Fibroblast of lung (primary cell): ENCODE measurements at regions not wholly inside any gene's neighbourhood (a gene's known extent, or its start where the extent isn't known, plus 50 kb on each side); places are given as distances from the start of the nearest gene placed in this dataset.

Experiments
- DNase-seq, 2 donors: peaks; one replicate each; pipeline versions ENCODE4 v3.0.0 to v3.0.0-alpha.2; 2010; ENCODE audit warnings: low read depth in 2 of 2
- H2AFZ ChIP-seq: 2 replicates; pipeline ENCODE4 v1.5.1; 2012; ENCODE audit warnings: low read length, control low read depth, inconsistent platforms
- H3K27ac ChIP-seq: 2 replicates; pipeline ENCODE4 v1.5.1; 2011; ENCODE audit warnings: low read length, control low read depth; ENCODE audit not compliant: insufficient read depth
- H3K27me3 ChIP-seq: 2 replicates; pipeline ENCODE4 v1.5.1; 2011; ENCODE audit warnings: mild to moderate bottlenecking, low read length; ENCODE audit not compliant: control insufficient read depth, insufficient read depth
- H3K36me3 ChIP-seq: 2 replicates; pipeline ENCODE4 v1.5.1; 2011; ENCODE audit warnings: low read length; ENCODE audit not compliant: control insufficient read depth, insufficient read depth
- H3K4me1 ChIP-seq: 2 replicates; pipeline ENCODE4 v1.5.1; 2011; ENCODE audit warnings: low read length; ENCODE audit not compliant: control insufficient read depth, insufficient read depth; ENCODE audit errors: extremely low read depth
- H3K4me2 ChIP-seq: 2 replicates; pipeline ENCODE4 v1.5.1; 2011; ENCODE audit warnings: low read length, control low read depth; ENCODE audit not compliant: insufficient read depth; ENCODE audit errors: extremely low read depth
- H3K4me3 ChIP-seq, 4 experiments: fragments of 200-600 bp in 1 of 4; sonication (generic) in 1 of 4; replicated peaks in 1 of 4; 2 replicates each; pipeline ENCODE4 v1.5.1; 2011 to 2016; ENCODE audit warnings: low read length in 4 of 4, low read depth in 3 of 4, mild to moderate bottlenecking in 3 of 4, control low read depth in 2 of 4, inconsistent platforms in 1 of 4, mixed read lengths in 1 of 4; ENCODE audit not compliant: insufficient read depth in 1 of 4; ENCODE audit errors: control extremely low read depth in 1 of 4
- H3K79me2 ChIP-seq: 2 replicates; pipeline ENCODE4 v1.5.1; 2012; ENCODE audit warnings: mild to moderate bottlenecking, low read length, inconsistent platforms; ENCODE audit not compliant: control insufficient read depth, insufficient read depth
- H3K9ac ChIP-seq: 2 replicates; pipeline ENCODE4 v1.5.1; 2011; ENCODE audit warnings: mild to moderate bottlenecking, low read length, control low read depth; ENCODE audit not compliant: insufficient read depth
- H3K9me3 ChIP-seq: 2 replicates; pipeline ENCODE4 v1.5.1; 2012; ENCODE audit warnings: low read depth, low read length; ENCODE audit not compliant: control insufficient read depth, insufficient read depth
- H4K20me1 ChIP-seq: 2 replicates; pipeline ENCODE4 v1.5.1; 2011; ENCODE audit warnings: low read length; ENCODE audit not compliant: control insufficient read depth, insufficient read depth; ENCODE audit errors: extremely low read depth
- EZH2 ChIP-seq: IDR thresholded peaks from 2 replicates; pipeline ENCODE4 v1.5.1; 2012; ENCODE audit warnings: low read length, control low read depth, mild to moderate bottlenecking; ENCODE audit errors: missing control alignments
- TF ChIP-seq, protein P1 (sequence below), 2 donors: IDR thresholded peaks in 1 of 2; conservative IDR thresholded peaks in 1 of 2; 1 replicate in 1 of 2; 2 replicates in 1 of 2; pipeline ENCODE4 v1.5.1; 2011 to 2012; ENCODE audit warnings: low read length in 2 of 2, control low read depth in 1 of 2, inconsistent platforms in 1 of 2, low read depth in 1 of 2, mild to moderate bottlenecking in 1 of 2

DNA sequence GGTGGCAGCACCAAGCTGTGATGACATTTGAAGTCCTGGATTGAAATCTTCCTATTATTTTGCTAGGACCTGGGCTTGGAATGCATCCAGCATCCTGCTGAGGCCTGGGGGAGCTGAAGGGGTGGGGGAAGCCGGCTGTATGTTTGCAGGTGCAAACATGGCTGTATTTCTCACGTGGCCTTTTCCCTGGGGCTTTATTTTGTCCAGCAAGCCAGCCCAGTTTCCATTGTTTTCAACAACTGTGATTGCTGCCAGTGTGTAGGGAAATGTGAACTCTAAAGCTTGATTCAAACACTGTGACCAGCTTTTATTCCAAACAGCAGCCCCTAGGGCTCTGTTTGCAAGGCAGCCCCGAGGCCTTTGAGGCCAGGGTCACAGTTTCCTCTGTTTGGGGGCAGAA, 683.0 kb downstream of the DHX35 start:
- Histone ChIP-seq H2AFZ (no peak overlapping the region), H3K9me3 (no peaks in the 10 kb centered on the region), H3K36me3 (no peaks in the 10 kb centered on the region), H3K27me3 (no peaks in the 10 kb centered on the region), H3K27ac (no peak overlapping the region), H3K4me3 (no peak overlapping the region), H4K20me1 (no peaks in the 10 kb centered on the region), H3K9ac (no peak overlapping the region), H3K79me2 (no peaks in the 10 kb centered on the region), H3K4me2 (no peak overlapping the region), H3K4me1 (no peaks in the 10 kb centered on the region)
- TF ChIP-seq, protein P1, sequence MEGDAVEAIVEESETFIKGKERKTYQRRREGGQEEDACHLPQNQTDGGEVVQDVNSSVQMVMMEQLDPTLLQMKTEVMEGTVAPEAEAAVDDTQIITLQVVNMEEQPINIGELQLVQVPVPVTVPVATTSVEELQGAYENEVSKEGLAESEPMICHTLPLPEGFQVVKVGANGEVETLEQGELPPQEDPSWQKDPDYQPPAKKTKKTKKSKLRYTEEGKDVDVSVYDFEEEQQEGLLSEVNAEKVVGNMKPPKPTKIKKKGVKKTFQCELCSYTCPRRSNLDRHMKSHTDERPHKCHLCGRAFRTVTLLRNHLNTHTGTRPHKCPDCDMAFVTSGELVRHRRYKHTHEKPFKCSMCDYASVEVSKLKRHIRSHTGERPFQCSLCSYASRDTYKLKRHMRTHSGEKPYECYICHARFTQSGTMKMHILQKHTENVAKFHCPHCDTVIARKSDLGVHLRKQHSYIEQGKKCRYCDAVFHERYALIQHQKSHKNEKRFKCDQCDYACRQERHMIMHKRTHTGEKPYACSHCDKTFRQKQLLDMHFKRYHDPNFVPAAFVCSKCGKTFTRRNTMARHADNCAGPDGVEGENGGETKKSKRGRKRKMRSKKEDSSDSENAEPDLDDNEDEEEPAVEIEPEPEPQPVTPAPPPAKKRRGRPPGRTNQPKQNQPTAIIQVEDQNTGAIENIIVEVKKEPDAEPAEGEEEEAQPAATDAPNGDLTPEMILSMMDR (conservative IDR thresholded peaks at IDR 0.05 in 1 of 2, IDR thresholded peaks at IDR 0.05 in 1 of 2; ENCODE audit: low read depth in 1 of 2, low read length in 2 of 2): no peak
- no peak for TF ChIP-seq EZH2
- no peak for DNase-seq

GRCh38 chr20:39643292-39643691, 681.1 kb downstream of the DHX35 start:
- H3K27me3 ChIP-seq: no peaks in the 10 kb centered on the region
- no peak for TF ChIP-seq EZH2
- TF ChIP-seq, protein P1 (conservative IDR thresholded peaks at IDR 0.05 in 1 of 2, IDR thresholded peaks at IDR 0.05 in 1 of 2; ENCODE audit: low read depth in 1 of 2, low read length in 2 of 2): no peak
- no peak overlapping the region for H3K27ac ChIP-seq
- H3K9ac ChIP-seq: no peak overlapping the region
- H3K79me2 ChIP-seq: no peaks in the 10 kb centered on the region
- H4K20me1 ChIP-seq: no peaks in the 10 kb centered on the region
- H2AFZ ChIP-seq: no peak overlapping the region
- no peaks in the 10 kb centered on the region for H3K36me3 ChIP-seq
- H3K4me1 ChIP-seq: no peaks in the 10 kb centered on the region
- no peak overlapping the region for H3K4me3 ChIP-seq
- no peak overlapping the region for H3K4me2 ChIP-seq
- DNase-seq: no peak
- no peaks in the 10 kb centered on the region for H3K9me3 ChIP-seq

- no peak overlapping the region for H3K9ac ChIP-seq
- no peak for DNase-seq
- no peaks in the 10 kb centered on the region for H3K9me3 ChIP-seq
- H3K4me3 ChIP-seq: no peak overlapping the region
- no peak overlapping the region for H2AFZ ChIP-seq
- H3K4me2 ChIP-seq: no peak overlapping the region
- no peaks in the 10 kb centered on the region for H4K20me1 ChIP-seq
- H3K36me3 ChIP-seq: no peaks in the 10 kb centered on the region
- no peak for TF ChIP-seq EZH2
- TF ChIP-seq, protein P1 (conservative IDR thresholded peaks at IDR 0.05 in 1 of 2, IDR thresholded peaks at IDR 0.05 in 1 of 2; ENCODE audit: low read depth in 1 of 2, low read length in 2 of 2): no peak
- no peaks in the 10 kb centered on the region for H3K79me2 ChIP-seq
- H3K27ac ChIP-seq: no peak overlapping the region
- H3K27me3 ChIP-seq: no peaks in the 10 kb centered on the region
- H3K4me1 ChIP-seq: no peaks in the 10 kb centered on the region
Measured at GRCh38 chr20:39641423-39641822, 679.3 kb downstream of the DHX35 start.
